ENCODE measurements at regions not wholly inside any gene's neighbourhood (a gene's known extent, or its start where the extent isn't known, plus 50 kb on each side); places are given as distances from the start of the nearest gene placed in this dataset.

- no peak for DNase-seq (ENCODE audit: low read depth in 2 of 2)
Observed at GRCh38 chr11:104529906-104530305, 366.0 kb upstream of the PDGFD start.

DNA sequence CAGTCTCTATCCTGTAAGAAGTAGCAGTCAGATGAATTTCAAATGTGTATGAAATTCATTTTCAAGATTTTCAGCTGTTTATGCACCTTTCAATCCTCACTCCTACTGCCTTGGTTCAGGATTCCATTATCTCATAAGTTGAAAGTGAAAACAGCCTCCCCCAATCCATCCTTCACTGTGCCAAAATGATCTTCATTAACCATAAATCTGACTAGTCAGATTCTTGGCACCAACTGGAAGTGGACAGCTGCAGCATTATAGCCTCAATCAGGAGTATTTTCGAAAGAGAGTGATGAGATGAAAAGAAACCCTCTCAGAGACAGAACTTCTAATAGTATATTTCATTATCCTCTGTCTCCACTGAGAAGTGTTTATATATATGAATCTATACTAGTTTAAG, 365.3 kb upstream of the PDGFD start:
- DNase-seq (ENCODE audit: low read depth in 2 of 2): no peak

GRCh38 chr11:104526006-104526405, 362.1 kb upstream of the PDGFD start:
- no peak for DNase-seq (ENCODE audit: low read depth in 2 of 2)

GRCh38 chr11:104525416-104525815, 361.5 kb upstream of the PDGFD start:
- DNase-seq (ENCODE audit: low read depth in 2 of 2): no peak

DNA sequence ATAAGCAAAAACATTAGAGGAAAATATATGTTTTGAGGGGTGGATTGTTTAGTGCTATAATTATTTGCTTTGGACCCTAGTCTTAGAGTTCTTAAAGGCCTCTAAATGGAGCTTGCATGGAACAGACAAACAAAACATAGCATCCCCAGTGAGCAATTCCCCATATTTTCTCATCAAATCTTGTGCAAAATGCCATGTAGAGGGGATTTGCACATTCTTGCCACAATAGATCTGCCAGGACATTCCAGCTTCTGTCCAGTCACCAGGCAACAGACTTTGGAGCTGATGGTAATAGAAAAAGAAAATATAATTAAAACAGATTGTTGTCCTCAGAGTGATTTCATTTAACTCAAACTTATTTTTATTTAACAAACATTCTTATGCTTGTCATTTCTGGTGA, 360.3 kb upstream of the PDGFD start:
- no peak for DNase-seq (ENCODE audit: low read depth in 2 of 2)

DNA sequence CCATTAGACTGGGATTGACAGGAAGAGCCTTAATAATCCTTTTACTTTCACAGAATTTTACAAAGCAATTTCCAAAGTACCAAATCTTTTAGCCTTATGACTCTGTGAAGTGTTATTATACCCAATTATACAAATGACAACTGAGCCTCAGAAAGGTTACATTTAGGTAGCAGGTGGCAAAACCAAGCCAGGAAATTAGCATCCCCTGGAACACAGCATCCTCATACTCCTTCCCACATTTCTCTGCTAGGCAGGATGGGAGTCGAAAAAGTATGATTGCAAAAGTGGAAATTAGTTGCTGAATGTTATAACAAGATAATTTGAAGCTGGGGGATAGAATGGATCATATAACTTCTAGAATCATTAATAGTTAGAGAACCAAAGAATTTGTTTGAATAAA, 359.7 kb upstream of the PDGFD start:
- no peak for DNase-seq (ENCODE audit: low read depth in 2 of 2)

DNA sequence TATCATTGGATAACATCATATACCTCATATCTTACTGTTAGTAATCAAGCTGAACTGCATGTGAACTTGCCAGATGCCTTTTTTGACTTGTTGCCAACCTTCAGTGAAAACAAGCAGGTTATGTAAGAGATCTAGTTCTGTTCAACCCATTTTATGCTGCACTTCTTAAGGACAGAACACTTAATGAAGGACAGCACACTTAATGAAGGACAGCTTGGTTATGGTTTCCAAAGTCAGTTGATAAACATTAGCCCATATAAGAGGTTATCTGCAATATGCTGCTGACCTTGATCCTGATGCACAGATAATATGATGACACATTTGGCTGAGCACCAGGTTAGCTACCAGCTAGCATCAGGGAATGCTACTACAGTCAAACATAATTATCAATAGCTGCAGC, 358.7 kb upstream of the PDGFD start:
- DNase-seq (ENCODE audit: low read depth in 2 of 2): no peak

GRCh38 chr11:104522123-104522522, 358.2 kb upstream of the PDGFD start:
- no peak for DNase-seq (ENCODE audit: low read depth in 2 of 2)

- DNase-seq (ENCODE audit: low read depth in 2 of 2): no peak
Observed at GRCh38 chr11:104510169-104510568, 346.2 kb upstream of the PDGFD start.

DNA sequence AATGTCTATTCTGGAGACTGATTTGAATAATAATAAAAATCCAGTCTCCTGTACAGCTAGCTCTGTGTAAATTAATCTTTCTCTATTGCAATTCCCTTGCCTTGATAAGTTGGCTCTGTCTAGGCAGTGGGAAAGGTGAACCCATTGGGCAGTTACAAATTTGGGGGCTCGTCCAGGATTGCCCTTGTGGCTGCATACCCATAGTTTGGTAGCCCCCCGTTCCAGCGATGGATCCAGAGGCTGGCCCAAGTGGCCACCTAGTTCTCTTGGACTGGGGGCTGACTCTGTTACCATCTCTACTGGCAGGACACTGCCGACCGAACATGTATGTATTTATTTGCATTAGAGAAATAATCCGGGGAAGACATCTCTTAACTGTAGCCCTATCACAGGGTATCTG, 326.2 kb upstream of the PDGFD start:
- DNase-seq (ENCODE audit: low read depth in 2 of 2): no peak

- DNase-seq (ENCODE audit: low read depth in 2 of 2): no peak
Observed at GRCh38 chr11:104488561-104488960, 324.6 kb upstream of the PDGFD start.

DNA sequence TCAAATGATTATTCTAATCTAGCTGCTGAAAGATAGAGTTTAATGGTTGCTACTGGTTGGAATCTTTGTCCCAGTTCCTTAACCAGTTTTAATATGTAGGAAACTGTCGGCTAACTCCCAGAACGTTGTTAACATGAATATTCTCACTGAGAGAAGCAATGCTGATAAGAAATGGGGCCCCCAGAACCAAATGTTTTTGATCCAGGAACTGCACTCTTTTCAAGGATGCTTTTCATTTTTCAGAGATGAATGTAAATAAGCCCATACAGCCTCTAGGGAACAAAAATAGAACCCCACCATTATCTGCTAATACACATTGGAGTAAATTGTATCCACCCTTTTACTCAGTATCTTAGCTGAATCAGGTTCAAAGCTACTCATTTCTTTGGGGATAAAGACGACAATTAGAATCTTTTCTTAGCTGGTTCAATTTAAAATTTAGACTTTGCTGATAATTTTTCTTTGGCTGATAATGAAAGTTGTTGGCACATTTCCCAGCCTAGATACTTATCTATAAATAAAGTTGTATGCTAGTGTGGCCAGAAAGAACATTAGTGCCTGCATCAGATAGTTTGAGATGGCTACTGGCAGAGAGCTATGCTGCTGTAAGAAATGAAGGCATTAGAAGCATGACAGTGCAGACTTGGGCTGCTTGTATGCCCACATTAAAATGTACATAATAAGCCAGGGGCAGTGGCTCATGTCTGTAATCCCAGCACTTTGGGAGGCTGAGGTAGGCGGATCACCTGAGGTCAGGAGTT, 323.3 kb upstream of the PDGFD start:
- DNase-seq (ENCODE audit: low read depth in 2 of 2): no peak

DNA sequence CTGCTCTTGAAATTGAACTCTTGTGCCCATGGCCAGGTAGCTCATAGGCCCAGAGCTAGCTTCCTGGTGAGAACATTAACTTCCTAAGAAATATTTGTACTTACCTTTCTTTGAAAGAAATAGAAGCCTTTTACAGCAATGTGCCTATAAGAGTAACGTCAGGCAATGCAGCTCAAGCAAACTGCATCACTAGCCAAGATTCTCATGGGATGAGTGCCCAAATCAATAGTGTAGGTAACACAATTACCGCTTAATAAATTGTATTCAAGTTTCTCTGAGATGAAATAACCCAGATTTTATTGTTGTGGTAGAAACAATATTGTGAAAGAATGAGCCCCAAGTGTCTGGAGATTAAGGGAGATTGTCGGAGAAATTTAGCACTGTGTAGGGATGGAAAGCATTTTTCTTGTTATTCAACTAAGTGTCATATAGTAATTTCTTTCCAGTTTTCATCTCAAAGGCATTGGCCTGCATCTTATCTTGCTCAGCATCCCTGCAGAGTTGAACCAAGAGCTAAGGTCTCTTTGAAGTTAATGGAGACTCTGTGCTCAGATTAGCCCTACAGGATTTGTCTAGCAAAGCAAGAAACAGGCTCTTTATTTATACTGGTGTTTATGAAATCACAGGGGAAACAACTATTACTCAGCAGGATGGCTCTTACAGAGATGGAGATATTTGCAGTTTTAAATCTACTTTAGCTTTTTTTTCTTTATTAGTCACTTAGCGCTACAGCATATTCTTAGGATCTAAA, 321.0 kb upstream of the PDGFD start:
- no peak for DNase-seq (ENCODE audit: low read depth in 2 of 2)

DNA sequence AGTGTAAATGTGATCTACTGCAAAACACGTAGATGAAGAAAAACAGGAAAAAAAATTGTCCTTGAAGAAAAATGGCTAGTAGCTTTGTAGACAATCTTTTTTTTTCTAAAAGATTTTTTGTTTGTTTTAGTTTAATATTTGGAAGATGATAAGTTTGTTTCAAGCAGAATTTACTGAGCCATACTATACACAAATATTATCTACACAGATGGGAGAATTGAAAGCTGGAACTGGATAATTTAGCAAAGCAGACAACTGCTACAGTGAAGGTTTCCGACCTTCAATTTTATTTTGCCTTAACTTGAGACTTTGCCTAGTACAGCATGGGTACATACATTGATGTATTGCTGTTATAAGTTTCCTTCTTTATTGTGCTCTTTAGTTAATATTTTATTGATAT, 313.0 kb upstream of the PDGFD start:
- no peak for DNase-seq (ENCODE audit: low read depth in 2 of 2)

- no peak for DNase-seq (ENCODE audit: low read depth in 2 of 2)
Observed at GRCh38 chr11:104476454-104476853, 312.5 kb upstream of the PDGFD start.

GRCh38 chr11:104467404-104467803, 303.5 kb upstream of the PDGFD start:
- no peak for DNase-seq (ENCODE audit: low read depth in 2 of 2)

DNA sequence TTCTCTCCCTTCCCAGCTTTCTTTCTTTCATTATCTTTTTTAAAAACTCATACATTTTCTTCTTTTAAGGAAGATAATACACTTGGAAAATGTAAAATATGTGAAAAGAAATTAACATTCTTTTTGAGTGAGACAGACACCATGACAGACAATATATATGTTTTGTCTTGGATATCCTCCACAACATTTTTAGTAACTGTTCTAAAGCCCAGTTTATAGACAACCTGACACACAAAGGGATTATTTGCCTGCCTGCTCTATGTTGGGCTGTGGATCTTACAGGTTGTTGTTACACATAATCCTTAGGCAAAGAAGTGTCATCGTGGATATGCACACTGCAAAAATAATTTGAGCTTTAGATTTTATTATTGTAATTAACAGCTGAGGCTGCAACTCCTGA, 301.4 kb upstream of the PDGFD start:
- no peak for DNase-seq (ENCODE audit: low read depth in 2 of 2)

DNA sequence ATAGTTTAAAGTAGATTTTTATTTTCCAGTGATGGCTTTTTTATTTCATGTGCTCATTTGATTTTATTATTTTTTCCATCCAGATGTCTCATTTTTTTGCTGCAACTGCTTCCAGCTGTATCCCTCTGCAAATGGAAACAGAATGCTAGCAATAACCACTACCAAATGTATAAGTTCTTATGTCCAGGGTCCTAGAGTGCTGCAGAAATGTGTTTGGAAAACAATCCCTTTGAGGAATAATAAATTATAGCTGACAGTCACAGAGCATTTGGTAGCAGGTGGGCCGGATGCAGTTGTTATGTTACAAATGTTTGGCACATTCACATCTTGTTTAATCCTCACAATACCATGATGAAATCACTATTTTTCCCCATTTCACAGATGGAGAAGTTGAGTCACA, 300.7 kb upstream of the PDGFD start:
- no peak for DNase-seq (ENCODE audit: low read depth in 2 of 2)

DNA sequence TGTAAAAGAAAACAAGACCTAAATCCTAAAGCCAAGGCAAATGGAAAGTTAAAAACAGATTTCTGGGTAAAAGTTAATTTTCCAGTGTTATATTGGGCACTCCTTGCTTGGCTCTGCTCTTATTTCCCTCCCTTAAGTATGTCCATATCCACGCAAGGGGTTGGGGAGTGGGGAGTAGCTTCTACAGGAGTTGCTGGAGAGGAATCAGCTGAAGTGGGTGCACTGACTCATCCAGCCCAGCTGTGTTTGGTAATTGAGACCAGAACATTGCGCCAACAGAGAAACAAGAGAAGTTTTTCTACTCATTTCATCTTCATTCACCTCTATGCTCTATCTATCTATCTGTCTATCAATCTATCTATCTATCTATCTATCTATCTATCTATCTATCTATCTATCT, 298.4 kb upstream of the PDGFD start:
- DNase-seq (ENCODE audit: low read depth in 2 of 2): no peak

GRCh38 chr11:104451197-104451893, 287.4 kb upstream of the PDGFD start:
- DNase-seq (ENCODE audit: low read depth in 2 of 2): no peak

DNA sequence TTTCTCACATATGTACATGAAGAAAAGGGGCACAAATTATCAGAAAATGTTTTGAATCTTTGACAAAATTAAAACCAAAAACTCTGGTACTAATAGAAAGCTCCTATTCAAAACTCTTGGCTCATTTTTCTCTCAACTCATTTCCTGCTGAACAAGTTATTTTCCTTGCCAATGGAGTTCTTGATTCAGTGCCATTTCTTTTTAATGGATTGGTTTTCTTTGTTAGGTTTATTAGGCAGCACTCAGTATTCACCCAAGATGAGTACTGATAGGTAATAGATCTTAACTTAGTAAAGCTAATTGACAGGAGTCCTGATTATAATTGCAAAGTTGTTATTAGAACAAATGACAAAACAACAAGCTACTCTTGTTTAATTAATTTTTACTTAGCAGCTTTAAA, 279.4 kb upstream of the PDGFD start:
- no peak for DNase-seq (ENCODE audit: low read depth in 2 of 2)

DNA sequence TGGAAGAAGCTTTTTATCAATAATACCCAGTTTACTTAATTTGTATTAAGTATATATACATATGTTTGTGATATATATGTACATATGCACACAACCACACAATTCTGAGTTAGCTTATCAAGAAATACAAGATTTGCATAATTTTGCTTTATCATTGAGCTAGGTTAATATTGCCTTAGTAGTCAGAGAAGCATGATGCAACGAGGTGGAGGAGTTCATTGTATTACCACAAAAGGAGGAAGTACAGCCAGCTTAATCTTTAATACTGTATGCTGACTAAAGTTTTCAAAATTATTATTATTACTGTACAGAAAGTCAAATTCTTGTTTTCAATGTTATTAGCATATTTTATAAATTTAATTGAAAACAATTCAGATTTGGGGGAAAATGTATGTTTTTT, 278.4 kb upstream of the PDGFD start:
- DNase-seq (ENCODE audit: low read depth in 2 of 2): no peak

DNA sequence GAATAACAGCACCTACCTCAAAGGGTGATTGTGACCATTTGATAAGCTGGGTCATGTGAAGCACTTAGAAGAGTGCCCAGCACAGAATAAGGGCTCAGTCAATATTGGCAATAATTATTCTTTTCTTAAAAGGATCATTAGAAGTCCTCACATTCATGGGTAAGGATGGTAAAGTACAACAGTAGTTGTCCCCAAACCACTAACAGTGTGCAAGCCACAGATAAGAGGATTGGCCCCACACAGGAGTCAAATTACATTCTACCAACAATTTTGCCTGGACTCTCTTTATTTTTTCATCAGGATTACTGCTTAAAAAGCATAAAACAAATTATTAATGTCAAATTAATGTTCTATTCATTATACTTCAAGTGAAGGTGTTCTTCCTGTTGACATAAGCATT, 271.5 kb upstream of the PDGFD start:
- DNase-seq (ENCODE audit: low read depth in 2 of 2): no peak
